GM12873 (cell line): ENCODE measurements at regions not wholly inside any gene's neighbourhood (a gene's known extent, or its start where the extent isn't known, plus 50 kb on each side); places are given as distances from the start of the nearest gene placed in this dataset.

ENCODE experiments used
- TF ChIP-seq, protein P1 (sequence below): IDR thresholded peaks from 2 replicates; pipeline ENCODE4 v1.5.1; 2012; ENCODE audit warnings: low read depth, mild to moderate bottlenecking, moderate library complexity, low read length, control low read depth; ENCODE audit not compliant: insufficient read depth; ENCODE audit errors: missing control alignments

DNA sequence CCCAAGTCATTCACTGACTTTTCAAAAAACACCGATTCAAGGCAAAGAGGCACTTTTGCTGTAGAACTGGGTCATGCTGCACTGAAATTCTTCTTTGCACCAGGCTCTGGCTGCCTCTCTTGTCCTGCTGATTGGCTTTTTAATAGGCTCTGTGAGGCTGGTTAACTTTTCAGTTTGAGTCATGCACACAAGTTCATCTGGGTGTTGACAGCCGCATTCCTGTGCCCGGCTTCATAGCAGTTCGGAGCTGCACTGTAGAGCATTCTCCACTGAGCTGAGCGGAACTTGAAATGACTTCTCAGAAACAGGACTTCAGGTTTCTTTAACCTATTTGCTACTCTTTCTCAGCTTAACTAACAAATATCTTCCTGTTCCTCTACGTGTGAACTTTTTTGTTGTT lies 978.3 kb downstream of the UQCRFS1 start:
- TF ChIP-seq, protein P1, sequence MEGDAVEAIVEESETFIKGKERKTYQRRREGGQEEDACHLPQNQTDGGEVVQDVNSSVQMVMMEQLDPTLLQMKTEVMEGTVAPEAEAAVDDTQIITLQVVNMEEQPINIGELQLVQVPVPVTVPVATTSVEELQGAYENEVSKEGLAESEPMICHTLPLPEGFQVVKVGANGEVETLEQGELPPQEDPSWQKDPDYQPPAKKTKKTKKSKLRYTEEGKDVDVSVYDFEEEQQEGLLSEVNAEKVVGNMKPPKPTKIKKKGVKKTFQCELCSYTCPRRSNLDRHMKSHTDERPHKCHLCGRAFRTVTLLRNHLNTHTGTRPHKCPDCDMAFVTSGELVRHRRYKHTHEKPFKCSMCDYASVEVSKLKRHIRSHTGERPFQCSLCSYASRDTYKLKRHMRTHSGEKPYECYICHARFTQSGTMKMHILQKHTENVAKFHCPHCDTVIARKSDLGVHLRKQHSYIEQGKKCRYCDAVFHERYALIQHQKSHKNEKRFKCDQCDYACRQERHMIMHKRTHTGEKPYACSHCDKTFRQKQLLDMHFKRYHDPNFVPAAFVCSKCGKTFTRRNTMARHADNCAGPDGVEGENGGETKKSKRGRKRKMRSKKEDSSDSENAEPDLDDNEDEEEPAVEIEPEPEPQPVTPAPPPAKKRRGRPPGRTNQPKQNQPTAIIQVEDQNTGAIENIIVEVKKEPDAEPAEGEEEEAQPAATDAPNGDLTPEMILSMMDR = no peak

DNA sequence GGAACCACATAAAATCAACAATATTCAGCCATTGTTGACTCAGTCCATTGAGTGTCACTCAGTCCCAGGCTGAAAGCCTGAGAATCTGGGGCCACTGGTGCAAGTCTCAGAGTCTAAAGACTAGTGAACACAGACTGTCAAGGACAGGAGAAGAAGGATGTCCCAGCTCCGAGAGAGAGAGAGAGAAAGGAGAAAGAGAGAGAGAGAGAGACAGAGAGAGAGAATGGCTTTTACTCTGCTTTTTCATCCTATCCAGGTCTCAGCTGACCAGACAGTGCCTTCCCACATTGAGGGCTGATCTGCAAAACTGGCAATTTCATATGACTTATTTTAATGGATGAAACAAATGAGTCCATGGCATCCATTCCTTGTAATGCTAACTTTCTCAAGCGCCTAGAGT lies 984.1 kb downstream of the UQCRFS1 start:
- TF ChIP-seq, protein P1 = no peak

DNA sequence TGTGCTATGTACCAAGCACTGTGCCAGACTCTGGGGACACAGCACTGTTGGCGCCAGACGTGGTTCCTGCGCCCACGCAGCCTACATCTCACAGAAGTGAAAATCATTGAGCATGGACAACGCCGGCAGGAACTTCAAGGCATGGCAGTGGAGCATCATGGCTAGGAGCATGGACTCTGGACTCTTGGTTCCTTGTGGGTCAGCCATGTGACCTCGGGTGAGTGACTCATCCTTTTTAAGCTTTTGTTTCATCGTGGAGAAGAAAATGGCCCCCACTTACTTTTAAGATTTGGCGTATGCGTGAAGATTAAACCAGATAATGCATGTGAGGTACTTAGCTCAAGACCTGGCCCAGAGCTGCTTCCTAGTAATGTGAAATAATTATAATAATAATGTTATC lies 988.5 kb downstream of the UQCRFS1 start:
- TF ChIP-seq, protein P1 = no peak

DNA sequence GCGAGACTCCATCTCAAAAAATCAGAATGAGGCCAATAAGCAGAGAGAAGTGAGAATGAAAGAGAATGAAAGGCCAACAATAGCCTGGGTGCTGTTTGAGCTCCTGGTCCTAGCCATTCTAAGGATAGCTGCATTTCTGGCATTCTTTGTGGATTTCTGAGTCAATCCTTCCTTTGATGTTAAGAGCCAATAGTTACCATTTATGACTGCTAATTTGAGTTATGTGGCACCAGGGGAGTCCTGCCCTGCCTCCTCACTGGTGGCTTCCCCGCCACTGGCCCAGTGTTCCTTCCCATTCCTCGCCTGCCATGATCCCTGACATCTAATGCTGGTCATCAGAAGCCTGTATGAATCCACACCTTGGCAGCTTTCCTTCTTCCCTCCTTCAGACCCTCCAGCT lies 991.2 kb downstream of the UQCRFS1 start:
- TF ChIP-seq, protein P1 = no peak

DNA sequence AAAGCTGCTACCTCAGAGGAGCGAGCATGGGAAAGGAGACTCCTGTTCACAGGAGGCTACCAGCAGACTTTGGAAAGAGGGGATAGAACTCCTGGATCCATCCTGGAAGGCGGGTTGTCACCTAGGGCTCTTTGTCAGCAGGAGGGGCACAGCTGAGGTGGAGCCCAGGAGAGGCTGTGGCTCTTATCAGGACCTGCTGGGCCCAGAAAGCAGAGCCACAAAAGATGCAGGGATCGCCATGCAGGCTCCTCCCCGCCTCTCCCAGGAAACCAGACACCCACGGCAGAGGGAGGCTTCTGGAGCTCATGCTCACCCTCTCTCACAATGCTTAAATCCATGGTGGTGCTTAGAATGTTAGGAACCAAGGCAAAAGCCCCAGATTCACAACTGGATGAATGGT lies 994.2 kb downstream of the UQCRFS1 start:
- TF ChIP-seq, protein P1 = no peak

DNA sequence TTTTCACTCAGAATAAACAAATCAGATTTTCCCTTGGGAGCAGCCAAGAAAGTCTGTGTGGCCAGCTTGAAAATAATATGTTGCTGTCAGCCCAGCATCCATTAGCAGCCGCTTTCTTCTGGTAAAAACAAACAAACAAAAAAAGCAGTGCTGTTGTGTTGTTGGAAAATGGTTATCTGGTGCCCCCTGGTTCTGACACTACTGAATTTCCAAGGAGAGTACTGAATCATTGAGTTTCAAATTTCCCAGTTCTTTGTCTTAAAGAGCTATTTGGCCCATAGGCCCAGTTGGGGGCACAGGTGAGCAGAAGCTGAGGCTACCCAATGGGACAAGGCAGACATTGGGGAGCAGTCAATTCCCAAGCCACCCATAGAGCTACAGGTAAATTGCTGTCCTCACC lies 995.9 kb downstream of the UQCRFS1 start:
- TF ChIP-seq, protein P1 = no peak

DNA sequence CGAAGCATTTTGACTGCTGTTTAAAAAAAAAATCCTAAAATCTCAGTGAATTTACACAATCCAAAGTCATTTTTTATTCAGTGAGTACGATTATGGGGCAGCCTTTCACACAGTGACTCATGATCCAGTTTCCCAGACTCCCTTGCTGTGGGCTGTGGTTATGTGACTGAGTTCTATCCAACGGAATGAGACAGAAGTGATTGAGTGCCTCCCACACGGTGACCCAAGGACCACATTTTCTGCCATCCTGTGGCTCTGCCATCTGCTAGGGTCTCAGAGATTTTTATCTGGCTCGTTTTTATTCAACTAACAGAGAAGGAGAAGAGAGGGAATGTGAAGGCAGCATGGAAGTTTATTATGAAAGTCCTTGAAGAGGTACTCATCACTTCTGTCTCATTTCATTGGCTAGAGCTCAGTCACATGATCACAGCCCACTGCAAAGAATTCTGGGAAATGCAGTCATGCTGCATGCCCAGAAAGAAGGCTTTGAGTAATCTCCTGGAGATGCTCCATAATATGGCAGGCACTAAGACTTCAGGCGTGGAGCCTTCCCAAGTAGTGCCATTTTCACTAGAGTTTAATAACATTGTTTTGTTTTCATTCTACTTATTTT lies 999.4 kb downstream of the UQCRFS1 start:
- TF ChIP-seq, protein P1 = no peak

DNA sequence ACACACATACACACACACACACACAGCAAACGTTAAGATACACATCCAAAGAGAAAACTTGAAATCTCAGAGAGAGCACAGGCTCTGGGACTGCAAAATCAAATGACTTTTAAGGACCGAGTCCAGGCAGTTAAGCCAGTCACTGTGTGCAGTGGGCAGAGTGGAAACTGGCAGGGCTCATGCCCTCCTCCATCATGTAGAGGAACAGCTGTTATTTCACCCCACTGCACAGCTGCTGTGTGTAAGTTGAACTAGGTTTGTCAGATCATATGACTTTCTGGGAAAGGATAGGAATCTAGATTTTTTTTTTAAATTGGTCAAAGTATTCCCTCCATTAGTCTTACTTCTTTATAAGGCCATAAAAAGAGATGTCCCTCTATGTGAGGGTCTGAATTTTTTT lies 1002.1 kb downstream of the UQCRFS1 start:
- TF ChIP-seq, protein P1 = no peak
